Fibroblast of lung (primary cell): ENCODE measurements at regions not wholly inside any gene's neighbourhood (a gene's known extent, or its start where the extent isn't known, plus 50 kb on each side); places are given as distances from the start of the nearest gene placed in this dataset.

ENCODE experiments used
- EZH2 ChIP-seq: IDR thresholded peaks from 2 replicates; pipeline ENCODE4 v1.5.1; 2012; ENCODE audit warnings: low read length, control low read depth, mild to moderate bottlenecking; ENCODE audit errors: missing control alignments
- TF ChIP-seq, protein P1 (sequence below), 2 donors: IDR thresholded peaks in 1 of 2; conservative IDR thresholded peaks in 1 of 2; 1 replicate in 1 of 2; 2 replicates in 1 of 2; pipeline ENCODE4 v1.5.1; 2011 to 2012; ENCODE audit warnings: low read length in 2 of 2, control low read depth in 1 of 2, inconsistent platforms in 1 of 2, low read depth in 1 of 2, mild to moderate bottlenecking in 1 of 2

DNA sequence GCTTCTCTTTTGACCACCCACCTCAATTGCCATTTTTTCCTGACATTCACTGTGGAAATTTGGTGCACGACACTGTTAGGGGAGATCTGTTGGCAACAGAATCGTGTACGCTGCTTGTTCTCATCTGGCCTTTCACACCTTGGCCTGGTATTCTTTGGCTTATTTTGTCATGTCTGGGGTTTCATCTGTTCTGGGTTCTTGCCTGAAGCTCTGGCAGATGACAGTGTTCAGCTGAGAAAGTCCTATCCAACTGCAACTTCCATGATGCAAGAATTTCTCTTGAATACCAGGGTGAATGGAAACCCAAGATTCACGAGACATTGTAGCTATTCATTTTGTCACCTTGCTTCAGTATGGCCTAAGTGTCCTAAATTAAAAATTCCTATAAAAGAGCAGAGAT is 82.6 kb upstream of the CELF2 start:
- TF ChIP-seq EZH2: no peak
- TF ChIP-seq, protein P1, sequence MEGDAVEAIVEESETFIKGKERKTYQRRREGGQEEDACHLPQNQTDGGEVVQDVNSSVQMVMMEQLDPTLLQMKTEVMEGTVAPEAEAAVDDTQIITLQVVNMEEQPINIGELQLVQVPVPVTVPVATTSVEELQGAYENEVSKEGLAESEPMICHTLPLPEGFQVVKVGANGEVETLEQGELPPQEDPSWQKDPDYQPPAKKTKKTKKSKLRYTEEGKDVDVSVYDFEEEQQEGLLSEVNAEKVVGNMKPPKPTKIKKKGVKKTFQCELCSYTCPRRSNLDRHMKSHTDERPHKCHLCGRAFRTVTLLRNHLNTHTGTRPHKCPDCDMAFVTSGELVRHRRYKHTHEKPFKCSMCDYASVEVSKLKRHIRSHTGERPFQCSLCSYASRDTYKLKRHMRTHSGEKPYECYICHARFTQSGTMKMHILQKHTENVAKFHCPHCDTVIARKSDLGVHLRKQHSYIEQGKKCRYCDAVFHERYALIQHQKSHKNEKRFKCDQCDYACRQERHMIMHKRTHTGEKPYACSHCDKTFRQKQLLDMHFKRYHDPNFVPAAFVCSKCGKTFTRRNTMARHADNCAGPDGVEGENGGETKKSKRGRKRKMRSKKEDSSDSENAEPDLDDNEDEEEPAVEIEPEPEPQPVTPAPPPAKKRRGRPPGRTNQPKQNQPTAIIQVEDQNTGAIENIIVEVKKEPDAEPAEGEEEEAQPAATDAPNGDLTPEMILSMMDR (conservative IDR thresholded peaks at IDR 0.05 in 1 of 2, IDR thresholded peaks at IDR 0.05 in 1 of 2; ENCODE audit: low read depth in 1 of 2, low read length in 2 of 2): no peak
